HG03439 (cell line): ENCODE measurements at regions not wholly inside any gene's neighbourhood (a gene's known extent, or its start where the extent isn't known, plus 50 kb on each side); places are given as distances from the start of the nearest gene placed in this dataset.
A peak's percentile ranks its signal among the peaks of the same experiment; 100 is the strongest.
"Not testable (repeated sequence)": the region's sequence is repeated elsewhere in the genome, so short reads cannot be mapped to it uniquely, and the experiment has no call there.

Experiments used
- ATAC-seq: cut with Tn5 transposase; IDR thresholded peaks from one replicate; pipeline ENCODE4 v1.9.1; 2021; ENCODE audit warnings: mild to moderate bottlenecking, moderate library complexity; ENCODE audit not compliant: unreplicated experiment

GRCh38 chr1:221978631-221979334 is 236.9 kb upstream of the DUSP10 start:
- ATAC-seq = not testable (repeated sequence)

GRCh38 chr1:221973787-221974186 is 231.9 kb upstream of the DUSP10 start:
- not testable (repeated sequence) for ATAC-seq

GRCh38 chr1:221972276-221973235 is 230.7 kb upstream of the DUSP10 start:
- no peak for ATAC-seq

GRCh38 chr1:221971035-221971434 is 229.1 kb upstream of the DUSP10 start:
- ATAC-seq = not testable (repeated sequence)

GRCh38 chr1:221969298-221969858 is 227.5 kb upstream of the DUSP10 start:
- not testable (repeated sequence) for ATAC-seq

GRCh38 chr1:221967538-221967937 is 225.6 kb upstream of the DUSP10 start:
- not testable (repeated sequence) for ATAC-seq

- not testable (repeated sequence) for ATAC-seq
These were observed 225.0 kb upstream of the DUSP10 start for GRCh38 chr1:221966888-221967287.

- ATAC-seq = not testable (repeated sequence)
These were observed 224.0 kb upstream of the DUSP10 start for GRCh38 chr1:221965891-221966290.

- ATAC-seq = no peak
These were observed 223.4 kb upstream of the DUSP10 start for GRCh38 chr1:221965252-221965651.

GRCh38 chr1:221963742-221964141 is 221.9 kb upstream of the DUSP10 start:
- no peak for ATAC-seq

GRCh38 chr1:221962385-221962784 is 220.5 kb upstream of the DUSP10 start:
- ATAC-seq = no peak

GRCh38 chr1:221961532-221962292 is 219.8 kb upstream of the DUSP10 start:
- peak; percentile 86 for ATAC-seq

- ATAC-seq = not testable (repeated sequence)
These were observed 216.3 kb upstream of the DUSP10 start for GRCh38 chr1:221958161-221958562.

- not testable (repeated sequence) for ATAC-seq
These were observed 215.5 kb upstream of the DUSP10 start for GRCh38 chr1:221957350-221957749.

- no peak for ATAC-seq
These were observed 208.1 kb upstream of the DUSP10 start for GRCh38 chr1:221949996-221950395.

- ATAC-seq = no peak
These were observed 206.6 kb upstream of the DUSP10 start for GRCh38 chr1:221948459-221948858.

- no peak for ATAC-seq
These were observed 205.8 kb upstream of the DUSP10 start for GRCh38 chr1:221947731-221948130.

GRCh38 chr1:221946768-221947167 is 204.9 kb upstream of the DUSP10 start:
- no peak for ATAC-seq

- ATAC-seq = no peak
These were observed 203.8 kb upstream of the DUSP10 start for GRCh38 chr1:221945669-221946068.

GRCh38 chr1:221944247-221944870 is 202.5 kb upstream of the DUSP10 start:
- no peak for ATAC-seq
